ENCODE measurements at regions not wholly inside any gene's neighbourhood (a gene's known extent, or its start where the extent isn't known, plus 50 kb on each side); places are given as distances from the start of the nearest gene placed in this dataset.

GRCh38 chr4:14254926-14255325, 627.4 kb upstream of the BOD1L1 start:
- ATAC-seq (replicated peaks), result no peak
- H3K27me3 Mint-ChIP-seq, result no peaks in the 10 kb centered on the region
- no peak overlapping the region for H3K27ac Mint-ChIP-seq
- peaks cover 4 to 16% of the 10 kb centered on the region in 2 donors for H3K9me3 Mint-ChIP-seq
- peaks cover 2% of the 10 kb centered on the region for H3K36me3 Mint-ChIP-seq (ENCODE audit: insufficient read depth)
- H3K4me3 Mint-ChIP-seq, result no peak overlapping the region
- no peak for DNase-seq
- H3K4me1 Mint-ChIP-seq (ENCODE audit: low read depth in 2 of 2), result no peaks in the 10 kb centered on the region

- Mint-ChIP-seq H3K9me3 (peaks cover 0 to 9% of the 10 kb centered on the region in 2 donors), H3K27ac (no peak overlapping the region), H3K4me3 (no peak overlapping the region), H3K36me3 (ENCODE audit: insufficient read depth) (peaks cover 2% of the 10 kb centered on the region), H3K27me3 (no peaks in the 10 kb centered on the region), H3K4me1 (ENCODE audit: low read depth in 2 of 2) (no peaks in the 10 kb centered on the region)
- ATAC-seq (replicated peaks), result no peak
- DNase-seq, result no peak
Observed at GRCh38 chr4:14257903-14258302, 630.4 kb upstream of the BOD1L1 start.

- Mint-ChIP-seq H3K4me3 (no peak overlapping the region), H3K27ac (no peak overlapping the region), H3K27me3 (no peaks in the 10 kb centered on the region), H3K9me3 (peaks cover 0 to 7% of the 10 kb centered on the region in 2 donors), H3K4me1 (ENCODE audit: low read depth in 2 of 2) (no peaks in the 10 kb centered on the region), H3K36me3 (ENCODE audit: insufficient read depth) (no peaks in the 10 kb centered on the region)
- ATAC-seq (replicated peaks) (no peak), DNase-seq (no peak)
Observed at GRCh38 chr4:14259936-14260335, 632.4 kb upstream of the BOD1L1 start.

- no peak overlapping the region for H3K27ac Mint-ChIP-seq
- H3K4me3 Mint-ChIP-seq, result no peak overlapping the region
- peaks cover 0 to 7% of the 10 kb centered on the region in 2 donors for H3K9me3 Mint-ChIP-seq
- no peak for DNase-seq
- H3K36me3 Mint-ChIP-seq (ENCODE audit: insufficient read depth), result no peaks in the 10 kb centered on the region
- ATAC-seq (replicated peaks), result no peak
- H3K27me3 Mint-ChIP-seq, result no peaks in the 10 kb centered on the region
- no peaks in the 10 kb centered on the region for H3K4me1 Mint-ChIP-seq (ENCODE audit: low read depth in 2 of 2)
Observed at GRCh38 chr4:14260591-14260990, 633.1 kb upstream of the BOD1L1 start.

GRCh38 chr4:14262221-14262620, 634.7 kb upstream of the BOD1L1 start:
- DNase-seq, result no peak
- ATAC-seq (replicated peaks), result no peak
- Mint-ChIP-seq H3K27me3 (no peaks in the 10 kb centered on the region), H3K4me3 (no peak overlapping the region), H3K4me1 (ENCODE audit: low read depth in 2 of 2) (no peaks in the 10 kb centered on the region), H3K36me3 (ENCODE audit: insufficient read depth) (no peaks in the 10 kb centered on the region), H3K27ac (no peak overlapping the region), H3K9me3 (peaks cover 0 to 7% of the 10 kb centered on the region in 2 donors)

GRCh38 chr4:14264437-14264836, 636.9 kb upstream of the BOD1L1 start:
- no peak for ATAC-seq (replicated peaks)
- no peaks in the 10 kb centered on the region for H3K36me3 Mint-ChIP-seq (ENCODE audit: insufficient read depth)
- H3K27me3 Mint-ChIP-seq, result no peaks in the 10 kb centered on the region
- no peak overlapping the region for H3K4me3 Mint-ChIP-seq
- H3K4me1 Mint-ChIP-seq (ENCODE audit: low read depth in 2 of 2), result no peaks in the 10 kb centered on the region
- no peak overlapping the region for H3K27ac Mint-ChIP-seq
- H3K9me3 Mint-ChIP-seq, result peaks cover 6 to 7% of the 10 kb centered on the region in 2 donors
- no peak for DNase-seq

GRCh38 chr4:14265651-14266050, 638.1 kb upstream of the BOD1L1 start:
- no peak for DNase-seq

GRCh38 chr4:14267373-14268060, 640.0 kb upstream of the BOD1L1 start:
- Mint-ChIP-seq H3K9me3 (peaks cover 0 to 6% of the 10 kb centered on the region in 2 donors), H3K4me1 (ENCODE audit: low read depth in 2 of 2) (no peaks in the 10 kb centered on the region), H3K27ac (no peak overlapping the region), H3K36me3 (ENCODE audit: insufficient read depth) (no peaks in the 10 kb centered on the region), H3K4me3 (no peak overlapping the region), H3K27me3 (no peaks in the 10 kb centered on the region)
- DNase-seq (no peak), ATAC-seq (replicated peaks) (no peak)

More at GRCh38 chr4:14265651-14266050, 638.1 kb upstream of the BOD1L1 start:
- H3K27ac Mint-ChIP-seq, result no peak overlapping the region
- no peak for ATAC-seq (replicated peaks)
- H3K36me3 Mint-ChIP-seq (ENCODE audit: insufficient read depth), result no peaks in the 10 kb centered on the region
- H3K9me3 Mint-ChIP-seq, result peaks cover 2 to 6% of the 10 kb centered on the region in 2 donors
- no peaks in the 10 kb centered on the region for H3K4me1 Mint-ChIP-seq (ENCODE audit: low read depth in 2 of 2)
- no peaks in the 10 kb centered on the region for H3K27me3 Mint-ChIP-seq
- no peak overlapping the region for H3K4me3 Mint-ChIP-seq

GRCh38 chr4:14269824-14270223, 642.3 kb upstream of the BOD1L1 start:
- no peak for ATAC-seq (replicated peaks)
- Mint-ChIP-seq H3K9me3 (peaks cover 0 to 6% of the 10 kb centered on the region in 2 donors), H3K27me3 (no peaks in the 10 kb centered on the region), H3K27ac (no peak overlapping the region), H3K36me3 (ENCODE audit: insufficient read depth) (no peaks in the 10 kb centered on the region), H3K4me3 (no peak overlapping the region), H3K4me1 (ENCODE audit: low read depth in 2 of 2) (no peaks in the 10 kb centered on the region)
- no peak for DNase-seq

GRCh38 chr4:14272206-14272605, 644.7 kb upstream of the BOD1L1 start:
- Mint-ChIP-seq H3K4me3 (no peak overlapping the region), H3K27me3 (no peaks in the 10 kb centered on the region), H3K27ac (no peak overlapping the region), H3K36me3 (ENCODE audit: insufficient read depth) (no peaks in the 10 kb centered on the region), H3K4me1 (ENCODE audit: low read depth in 2 of 2) (no peaks in the 10 kb centered on the region), H3K9me3 (peaks cover 0 to 6% of the 10 kb centered on the region in 2 donors)
- DNase-seq (no peak), ATAC-seq (replicated peaks) (no peak)

- ATAC-seq (replicated peaks) (no peak), DNase-seq (no peak)
- Mint-ChIP-seq H3K27me3 (no peaks in the 10 kb centered on the region), H3K36me3 (ENCODE audit: insufficient read depth) (no peaks in the 10 kb centered on the region), H3K4me3 (no peak overlapping the region), H3K27ac (no peak overlapping the region), H3K9me3 (no peaks in the 10 kb centered on the region), H3K4me1 (ENCODE audit: low read depth in 2 of 2) (no peaks in the 10 kb centered on the region)
Observed at GRCh38 chr4:14277505-14277904, 650.0 kb upstream of the BOD1L1 start.

- DNase-seq, result no peak
Observed at GRCh38 chr4:14280567-14280966, 653.0 kb upstream of the BOD1L1 start.

GRCh38 chr4:14284578-14284977, 657.1 kb upstream of the BOD1L1 start:
- ATAC-seq (replicated peaks) (no peak), DNase-seq (no peak)
- peaks cover 7 to 13% of the 10 kb centered on the region in 2 donors for H3K9me3 Mint-ChIP-seq
- H3K27ac Mint-ChIP-seq, result no peak overlapping the region
- H3K36me3 Mint-ChIP-seq (ENCODE audit: insufficient read depth), result no peaks in the 10 kb centered on the region
- H3K4me3 Mint-ChIP-seq, result no peak overlapping the region
- no peaks in the 10 kb centered on the region for H3K27me3 Mint-ChIP-seq
- no peaks in the 10 kb centered on the region for H3K4me1 Mint-ChIP-seq (ENCODE audit: low read depth in 2 of 2)

More at GRCh38 chr4:14280567-14280966, 653.0 kb upstream of the BOD1L1 start:
- Mint-ChIP-seq H3K4me1 (ENCODE audit: low read depth in 2 of 2) (no peaks in the 10 kb centered on the region), H3K36me3 (ENCODE audit: insufficient read depth) (no peaks in the 10 kb centered on the region), H3K9me3 (no peaks in the 10 kb centered on the region), H3K27me3 (no peaks in the 10 kb centered on the region), H3K4me3 (no peak overlapping the region), H3K27ac (no peak overlapping the region)
- no peak for ATAC-seq (replicated peaks)

- no peaks in the 10 kb centered on the region for H3K36me3 Mint-ChIP-seq (ENCODE audit: insufficient read depth)
Observed at GRCh38 chr4:14289708-14290107, 662.2 kb upstream of the BOD1L1 start.

More at GRCh38 chr4:14289708-14290107, 662.2 kb upstream of the BOD1L1 start:
- DNase-seq (no peak), ATAC-seq (replicated peaks) (no peak)
- H3K4me1 Mint-ChIP-seq (ENCODE audit: low read depth in 2 of 2), result no peaks in the 10 kb centered on the region
- H3K4me3 Mint-ChIP-seq, result no peak overlapping the region
- H3K27ac Mint-ChIP-seq, result no peak overlapping the region
- no peaks in the 10 kb centered on the region for H3K27me3 Mint-ChIP-seq
- peaks cover 7 to 13% of the 10 kb centered on the region in 2 donors for H3K9me3 Mint-ChIP-seq
